Left ventricle myocardium inferior (tissue), 1 donor: ENCODE measurements at regions not wholly inside any gene's neighbourhood (a gene's known extent, or its start where the extent isn't known, plus 50 kb on each side); places are given as distances from the start of the nearest gene placed in this dataset.

Experiments
- DNase-seq: peaks from one replicate; pipeline ENCODE4 v3.0.0-alpha.2; 2020
- H3K27ac ChIP-seq: fragments of 200-600 bp; replicated peaks from 2 replicates; pipeline ENCODE4 v1.8.0; 2021
- H3K27me3 ChIP-seq: fragments of 200-600 bp; 2 replicates; pipeline ENCODE4 v1.8.0; 2021; ENCODE audit warnings: low read depth
- H3K36me3 ChIP-seq: fragments of 200-600 bp; 2 replicates; pipeline ENCODE4 v1.8.0; 2021
- H3K4me1 ChIP-seq: fragments of 200-600 bp; 2 replicates; pipeline ENCODE4 v1.8.0; 2021
- H3K4me3 ChIP-seq: fragments of 200-600 bp; 2 replicates; pipeline ENCODE4 v1.8.0; 2021; ENCODE audit warnings: mild to moderate bottlenecking, moderate library complexity
- H3K9me3 ChIP-seq: fragments of 200-600 bp; replicated peaks from 2 replicates; pipeline ENCODE4 v1.8.0; 2021
- intact Hi-C: fragments of 100-400 bp; cut with micrococcal nuclease; formaldehyde crosslinking; loops from one replicate; pipeline ENCODE4 v1.11.0; 2022
- TF ChIP-seq, protein P1 (sequence below): fragments of 200-600 bp; IDR thresholded peaks from 2 replicates; pipeline ENCODE4 v1.8.0; 2021; ENCODE audit warnings: antibody characterized with exemption, mild to moderate bottlenecking, borderline replicate concordance
- donor health status: DM: no; HTN: yes; CAD: no; lungs with severe emphysema.

- no peaks in the 10 kb centered on the region for H3K9me3 ChIP-seq
- intact Hi-C loops, result no loop called here
- H3K27me3 ChIP-seq, result no peaks in the 10 kb centered on the region
- no peak for DNase-seq
- TF ChIP-seq, protein P1, sequence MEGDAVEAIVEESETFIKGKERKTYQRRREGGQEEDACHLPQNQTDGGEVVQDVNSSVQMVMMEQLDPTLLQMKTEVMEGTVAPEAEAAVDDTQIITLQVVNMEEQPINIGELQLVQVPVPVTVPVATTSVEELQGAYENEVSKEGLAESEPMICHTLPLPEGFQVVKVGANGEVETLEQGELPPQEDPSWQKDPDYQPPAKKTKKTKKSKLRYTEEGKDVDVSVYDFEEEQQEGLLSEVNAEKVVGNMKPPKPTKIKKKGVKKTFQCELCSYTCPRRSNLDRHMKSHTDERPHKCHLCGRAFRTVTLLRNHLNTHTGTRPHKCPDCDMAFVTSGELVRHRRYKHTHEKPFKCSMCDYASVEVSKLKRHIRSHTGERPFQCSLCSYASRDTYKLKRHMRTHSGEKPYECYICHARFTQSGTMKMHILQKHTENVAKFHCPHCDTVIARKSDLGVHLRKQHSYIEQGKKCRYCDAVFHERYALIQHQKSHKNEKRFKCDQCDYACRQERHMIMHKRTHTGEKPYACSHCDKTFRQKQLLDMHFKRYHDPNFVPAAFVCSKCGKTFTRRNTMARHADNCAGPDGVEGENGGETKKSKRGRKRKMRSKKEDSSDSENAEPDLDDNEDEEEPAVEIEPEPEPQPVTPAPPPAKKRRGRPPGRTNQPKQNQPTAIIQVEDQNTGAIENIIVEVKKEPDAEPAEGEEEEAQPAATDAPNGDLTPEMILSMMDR, result no peak
- H3K36me3 ChIP-seq, result no peaks in the 10 kb centered on the region
- H3K27ac ChIP-seq, result no peak overlapping the region
- peaks cover 9% of the 10 kb centered on the region for H3K4me1 ChIP-seq
- H3K4me3 ChIP-seq, result no peak overlapping the region
These were observed 351.9 kb downstream of the CXCL12 start for GRCh38 chr10:44033008-44033407.

- Histone ChIP-seq H3K36me3 (no peaks in the 10 kb centered on the region), H3K9me3 (no peaks in the 10 kb centered on the region), H3K27me3 (no peaks in the 10 kb centered on the region), H3K27ac (no peak overlapping the region), H3K4me3 (no peak overlapping the region), H3K4me1 (peaks cover 9% of the 10 kb centered on the region)
- DNase-seq, result no peak
- TF ChIP-seq, protein P1, result no peak
- intact Hi-C loops, result no loop called here
These were observed 352.7 kb downstream of the CXCL12 start for GRCh38 chr10:44032216-44032615.

DNA sequence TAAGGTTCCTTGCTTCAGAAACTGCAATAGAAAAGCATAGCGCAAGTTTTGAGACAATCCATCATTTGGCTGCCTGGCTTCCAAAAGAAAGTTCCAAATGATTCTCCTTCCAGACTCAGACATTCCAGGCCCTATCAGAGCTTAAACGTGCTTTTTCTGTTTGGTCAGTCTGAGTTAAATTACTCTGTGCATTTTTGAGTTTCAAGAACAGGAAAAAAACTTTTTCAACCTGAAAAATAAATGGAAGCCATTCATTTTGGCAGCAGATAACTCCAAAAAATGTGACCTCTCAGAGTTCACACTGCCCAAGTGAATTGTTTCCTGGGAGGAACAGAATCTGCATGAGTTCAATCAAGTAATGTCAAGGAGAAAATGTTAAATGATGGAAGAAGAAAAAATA lies 354.2 kb downstream of the CXCL12 start:
- TF ChIP-seq, protein P1, result no peak
- intact Hi-C loops, result no loop called here
- H3K4me3 ChIP-seq, result no peak overlapping the region
- no peaks in the 10 kb centered on the region for H3K36me3 ChIP-seq
- no peak for DNase-seq
- H3K27me3 ChIP-seq, result no peaks in the 10 kb centered on the region
- H3K4me1 ChIP-seq, result peaks cover 9% of the 10 kb centered on the region
- H3K27ac ChIP-seq, result peak overlapping the region; percentile 4
- no peaks in the 10 kb centered on the region for H3K9me3 ChIP-seq

DNA sequence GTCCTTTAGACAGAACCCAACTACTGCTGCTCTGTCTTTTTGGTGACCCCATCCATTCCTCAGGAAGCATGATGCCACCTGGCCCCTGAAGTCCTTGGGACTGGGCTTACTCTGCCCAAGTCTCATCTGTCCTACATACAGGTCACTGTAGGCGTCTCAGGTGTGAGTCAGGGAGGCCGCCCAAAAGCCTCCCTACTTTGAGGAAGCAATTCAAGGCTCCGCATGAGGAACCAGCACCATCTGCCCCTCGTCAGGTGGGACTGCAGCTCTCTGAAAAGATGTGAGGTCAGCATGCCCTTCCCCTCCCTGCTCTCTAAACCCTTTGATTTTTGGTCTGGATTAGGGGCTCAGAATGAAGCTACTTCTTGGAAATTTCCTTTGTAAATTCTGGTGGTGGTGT lies 354.8 kb downstream of the CXCL12 start:
- intact Hi-C loops, result no loop called here
- Histone ChIP-seq H3K27ac (no peak overlapping the region), H3K9me3 (no peaks in the 10 kb centered on the region), H3K36me3 (no peaks in the 10 kb centered on the region), H3K27me3 (no peaks in the 10 kb centered on the region), H3K4me3 (no peak overlapping the region), H3K4me1 (peaks cover 9% of the 10 kb centered on the region)
- TF ChIP-seq, protein P1, result peak; percentile 35
- no peak for DNase-seq

GRCh38 chr10:44028384-44029137 lies 356.3 kb downstream of the CXCL12 start:
- peaks cover 9% of the 10 kb centered on the region for H3K4me1 ChIP-seq
- H3K36me3 ChIP-seq, result no peaks in the 10 kb centered on the region
- peaks cover 9% of the 10 kb centered on the region for H3K9me3 ChIP-seq
- DNase-seq, result no peak
- TF ChIP-seq, protein P1, result no peak
- no peak overlapping the region for H3K27ac ChIP-seq
- intact Hi-C loops, result no loop called here
- no peaks in the 10 kb centered on the region for H3K27me3 ChIP-seq
- no peak overlapping the region for H3K4me3 ChIP-seq
